Upper lobe of left lung (tissue), 4 donors: ENCODE measurements at regions not wholly inside any gene's neighbourhood (a gene's known extent, or its start where the extent isn't known, plus 50 kb on each side); places are given as distances from the start of the nearest gene placed in this dataset.

ENCODE experiments used
- CTCF ChIP-seq, 6 experiments: fragments of 450-650 bp in 4 of 6; fragments of 200-600 bp in 2 of 6; sonication (generic) in 2 of 6; IDR thresholded peaks; one replicate each; pipeline ENCODE4 v1.5.1; 2016 to 2019; ENCODE audit warnings: antibody characterized with exemption in 6 of 6
- POLR2AphosphoS5 ChIP-seq, 2 donors: sonication (generic); formaldehyde crosslinking; IDR thresholded peaks; one replicate each; pipeline ENCODE4 v1.5.1; 2017; ENCODE audit warnings: antibody characterized with exemption in 2 of 2

GRCh38 chrX:3257471-3257870, 89.0 kb downstream of the MXRA5 start:
- TF ChIP-seq POLR2AphosphoS5 (IDR thresholded peaks at IDR 0.05) (no peak), CTCF (IDR thresholded peaks at IDR 0.05) (no peak)
